ENCODE measurements at regions not wholly inside any gene's neighbourhood (a gene's known extent, or its start where the extent isn't known, plus 50 kb on each side); places are given as distances from the start of the nearest gene placed in this dataset.

DNA sequence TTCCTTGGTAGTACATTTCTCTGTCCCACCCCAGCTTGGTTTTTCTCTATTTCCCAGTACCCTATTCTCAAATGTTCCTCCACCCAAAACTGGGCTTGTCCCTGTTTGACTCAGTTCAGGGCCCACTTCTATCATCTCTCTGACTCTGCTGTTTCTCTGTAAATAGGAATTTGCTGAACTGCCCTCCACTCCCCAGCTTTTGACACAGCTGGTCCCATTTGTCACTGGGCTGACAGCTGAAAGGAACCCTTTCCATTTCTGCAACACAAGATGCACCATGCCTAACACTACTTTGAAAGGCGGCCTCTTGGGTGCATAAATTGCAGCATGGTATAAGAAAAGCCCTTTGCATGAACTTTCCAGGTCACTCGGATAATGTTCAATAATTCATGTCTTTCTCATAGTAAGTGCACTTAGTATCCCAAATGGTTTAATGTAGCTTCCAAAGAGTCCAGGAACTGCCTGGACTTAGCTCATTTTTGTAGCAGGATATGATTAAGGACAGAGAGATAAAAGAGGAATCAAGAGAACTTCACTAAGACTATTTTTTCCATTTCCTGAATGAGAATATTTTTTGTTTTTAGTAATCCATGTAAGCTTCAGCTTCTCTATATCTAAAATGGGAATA is 256.7 kb downstream of the CDH11 start:
- Histone ChIP-seq H3K27ac (ENCODE audit: low read length) (no peak overlapping the region), H3K4me1 (ENCODE audit: insufficient read depth, low read length) (no peaks in the 10 kb centered on the region), H3K36me3 (ENCODE audit: insufficient read depth, low read depth, low read length) (no peaks in the 10 kb centered on the region), H3K9ac (ENCODE audit: low read depth, low read length) (no peak overlapping the region), H3K27me3 (ENCODE audit: insufficient read depth, low read length) (no peaks in the 10 kb centered on the region), H3K9me3 (ENCODE audit: insufficient read depth, low read depth, low read length) (no peaks in the 10 kb centered on the region), H3K4me3 (ENCODE audit: low read length) (no peak overlapping the region)

DNA sequence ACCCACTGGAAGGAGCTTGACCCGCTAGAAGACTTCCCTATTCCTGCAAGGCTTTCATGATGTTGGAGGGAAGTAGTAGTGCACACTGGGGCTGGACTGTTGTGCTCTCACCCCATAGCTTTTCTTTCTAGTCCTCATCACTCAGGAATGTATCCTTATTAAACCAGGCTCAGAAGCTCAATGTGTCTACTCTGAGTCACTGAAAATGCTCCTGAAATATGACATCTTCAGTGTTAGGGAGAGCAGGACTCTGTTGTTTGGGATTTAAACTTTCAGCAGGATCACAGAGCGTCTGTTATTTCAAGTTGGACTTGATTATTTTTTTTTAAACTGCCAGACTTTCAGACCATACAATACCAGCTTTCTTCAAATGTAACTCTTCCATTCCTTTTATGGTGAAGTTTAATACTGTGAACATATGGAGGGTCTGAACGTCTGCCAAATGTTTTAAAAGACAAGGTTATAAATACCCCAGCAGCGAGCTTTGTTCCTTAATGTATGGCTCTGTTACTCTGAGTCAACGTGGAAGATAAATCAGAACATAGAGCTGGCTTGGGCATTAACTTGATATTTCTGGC is 257.5 kb downstream of the CDH11 start:
- no peak overlapping the region for H3K4me3 ChIP-seq (ENCODE audit: low read length)
- H3K36me3 ChIP-seq (ENCODE audit: insufficient read depth, low read depth, low read length) = no peaks in the 10 kb centered on the region
- H3K4me1 ChIP-seq (ENCODE audit: insufficient read depth, low read length) = no peaks in the 10 kb centered on the region
- no peaks in the 10 kb centered on the region for H3K27me3 ChIP-seq (ENCODE audit: insufficient read depth, low read length)
- H3K27ac ChIP-seq (ENCODE audit: low read length) = no peak overlapping the region
- no peaks in the 10 kb centered on the region for H3K9me3 ChIP-seq (ENCODE audit: insufficient read depth, low read depth, low read length)
- H3K9ac ChIP-seq (ENCODE audit: low read depth, low read length) = no peak overlapping the region

DNA sequence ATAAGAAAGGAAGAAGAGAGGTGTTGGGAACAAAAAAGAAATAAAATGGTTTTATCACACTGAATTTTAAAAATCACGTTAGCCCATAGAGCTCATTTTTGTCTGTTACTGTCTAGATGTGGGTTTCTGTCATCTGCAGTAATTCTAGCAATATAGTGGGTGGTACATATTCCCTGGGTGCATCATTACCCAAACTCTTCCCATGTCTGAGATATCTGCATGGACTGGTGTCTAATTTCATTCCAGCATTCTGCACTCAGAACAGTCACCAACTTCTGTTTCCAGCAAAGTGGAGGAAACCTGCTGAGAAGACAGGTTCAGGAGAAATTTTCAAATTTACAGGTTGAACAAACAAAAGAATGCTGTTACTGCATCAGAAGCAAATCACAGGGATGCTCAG is 263.8 kb downstream of the CDH11 start:
- Histone ChIP-seq H3K27me3 (ENCODE audit: insufficient read depth, low read length) (no peaks in the 10 kb centered on the region), H3K27ac (ENCODE audit: low read length) (no peak overlapping the region), H3K4me3 (ENCODE audit: low read length) (no peak overlapping the region), H3K9ac (ENCODE audit: low read depth, low read length) (no peak overlapping the region), H3K36me3 (ENCODE audit: insufficient read depth, low read depth, low read length) (no peaks in the 10 kb centered on the region), H3K9me3 (ENCODE audit: insufficient read depth, low read depth, low read length) (no peaks in the 10 kb centered on the region), H3K4me1 (ENCODE audit: insufficient read depth, low read length) (no peaks in the 10 kb centered on the region)

DNA sequence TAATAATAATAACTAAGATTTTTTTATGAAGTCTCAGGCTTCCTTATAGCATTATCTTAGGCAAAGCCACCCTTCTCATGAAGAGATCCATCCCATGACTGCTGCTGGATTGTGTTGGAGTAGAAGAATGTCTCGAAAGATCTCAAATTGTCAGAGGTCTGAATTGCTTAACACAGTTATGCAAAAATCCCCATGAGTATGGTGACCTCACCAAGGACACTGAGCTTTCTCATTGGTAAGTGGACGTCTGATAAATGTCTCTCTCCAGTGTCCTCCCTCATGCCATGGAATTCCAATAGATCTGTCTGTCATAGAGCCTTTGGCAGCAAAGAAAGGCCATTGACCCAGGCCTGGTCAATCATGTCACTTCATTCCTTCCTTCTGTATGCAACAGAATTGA is 264.5 kb downstream of the CDH11 start:
- Histone ChIP-seq H3K4me1 (ENCODE audit: insufficient read depth, low read length) (no peaks in the 10 kb centered on the region), H3K36me3 (ENCODE audit: insufficient read depth, low read depth, low read length) (no peaks in the 10 kb centered on the region), H3K27ac (ENCODE audit: low read length) (no peak overlapping the region), H3K4me3 (ENCODE audit: low read length) (no peak overlapping the region), H3K27me3 (ENCODE audit: insufficient read depth, low read length) (no peaks in the 10 kb centered on the region), H3K9me3 (ENCODE audit: insufficient read depth, low read depth, low read length) (no peaks in the 10 kb centered on the region), H3K9ac (ENCODE audit: low read depth, low read length) (no peak overlapping the region)

DNA sequence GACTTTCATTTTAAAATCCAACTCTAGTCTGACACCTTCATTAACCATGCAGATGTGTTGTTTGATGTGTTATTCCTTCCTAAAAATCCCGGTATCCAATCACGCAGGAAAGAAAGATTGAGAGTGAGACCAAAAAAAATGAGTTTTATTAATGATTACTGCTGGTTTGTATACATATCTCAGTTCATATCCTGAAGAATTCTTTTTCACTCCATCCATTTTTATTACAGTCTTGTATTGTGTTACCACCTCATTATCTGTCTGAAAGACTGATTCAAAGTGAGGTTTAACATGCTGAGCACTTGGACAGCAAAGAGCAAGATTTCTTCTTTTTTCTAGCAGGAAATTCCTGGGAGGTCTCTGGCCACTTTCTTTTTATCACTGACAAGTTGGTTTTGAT is 268.3 kb downstream of the CDH11 start:
- H3K9me3 ChIP-seq (ENCODE audit: insufficient read depth, low read depth, low read length) = no peaks in the 10 kb centered on the region
- H3K27me3 ChIP-seq (ENCODE audit: insufficient read depth, low read length) = no peaks in the 10 kb centered on the region
- H3K36me3 ChIP-seq (ENCODE audit: insufficient read depth, low read depth, low read length) = no peaks in the 10 kb centered on the region
- no peak overlapping the region for H3K4me3 ChIP-seq (ENCODE audit: low read length)
- H3K27ac ChIP-seq (ENCODE audit: low read length) = no peak overlapping the region
- H3K4me1 ChIP-seq (ENCODE audit: insufficient read depth, low read length) = no peaks in the 10 kb centered on the region
- no peak overlapping the region for H3K9ac ChIP-seq (ENCODE audit: low read depth, low read length)

DNA sequence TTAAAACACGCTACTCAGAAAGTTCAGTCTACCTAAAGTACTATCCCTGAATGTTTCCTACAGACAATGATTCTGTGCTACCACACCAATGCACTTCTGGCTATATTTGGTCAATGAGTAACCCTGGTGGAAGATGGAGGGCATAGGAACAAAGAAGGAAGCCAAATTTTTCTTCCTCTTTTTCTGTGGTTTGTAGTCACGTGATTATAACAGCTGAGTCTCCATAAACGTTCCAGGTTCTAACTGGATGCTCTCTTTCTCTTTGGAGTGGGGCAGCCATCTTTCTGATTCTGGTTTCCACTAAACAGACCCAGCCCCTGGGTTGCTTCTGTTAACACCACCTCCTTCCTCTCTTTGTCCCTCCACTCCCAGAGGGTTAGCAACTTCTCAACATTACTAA is 274.9 kb downstream of the CDH11 start:
- Histone ChIP-seq H3K9ac (ENCODE audit: low read depth, low read length) (no peak overlapping the region), H3K9me3 (ENCODE audit: insufficient read depth, low read depth, low read length) (no peaks in the 10 kb centered on the region), H3K4me1 (ENCODE audit: insufficient read depth, low read length) (no peaks in the 10 kb centered on the region), H3K27ac (ENCODE audit: low read length) (no peak overlapping the region), H3K27me3 (ENCODE audit: insufficient read depth, low read length) (no peaks in the 10 kb centered on the region), H3K4me3 (ENCODE audit: low read length) (no peak overlapping the region), H3K36me3 (ENCODE audit: insufficient read depth, low read depth, low read length) (no peaks in the 10 kb centered on the region)

DNA sequence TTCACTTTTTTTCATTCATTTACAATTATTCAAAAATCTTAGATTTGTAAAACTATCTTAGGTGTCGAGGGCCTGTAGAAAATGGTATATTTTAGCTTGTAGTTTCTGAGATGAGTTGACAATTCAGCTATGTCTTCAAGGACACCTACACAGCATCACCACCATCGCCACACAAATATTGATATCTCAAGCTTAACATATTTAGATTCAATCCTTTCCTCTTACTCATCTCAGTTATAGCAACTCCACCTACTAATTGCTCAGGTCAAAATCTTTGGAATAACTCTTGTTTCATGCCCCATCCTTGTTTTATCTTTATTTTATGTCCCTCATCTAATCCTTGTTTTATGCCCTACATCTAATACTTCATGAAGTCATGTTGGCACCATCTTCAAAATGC is 276.8 kb downstream of the CDH11 start:
- no peak overlapping the region for H3K27ac ChIP-seq (ENCODE audit: low read length)
- H3K36me3 ChIP-seq (ENCODE audit: insufficient read depth, low read depth, low read length) = no peaks in the 10 kb centered on the region
- H3K9ac ChIP-seq (ENCODE audit: low read depth, low read length) = no peak overlapping the region
- H3K27me3 ChIP-seq (ENCODE audit: insufficient read depth, low read length) = no peaks in the 10 kb centered on the region
- H3K4me3 ChIP-seq (ENCODE audit: low read length) = no peak overlapping the region
- no peaks in the 10 kb centered on the region for H3K9me3 ChIP-seq (ENCODE audit: insufficient read depth, low read depth, low read length)
- no peaks in the 10 kb centered on the region for H3K4me1 ChIP-seq (ENCODE audit: insufficient read depth, low read length)

DNA sequence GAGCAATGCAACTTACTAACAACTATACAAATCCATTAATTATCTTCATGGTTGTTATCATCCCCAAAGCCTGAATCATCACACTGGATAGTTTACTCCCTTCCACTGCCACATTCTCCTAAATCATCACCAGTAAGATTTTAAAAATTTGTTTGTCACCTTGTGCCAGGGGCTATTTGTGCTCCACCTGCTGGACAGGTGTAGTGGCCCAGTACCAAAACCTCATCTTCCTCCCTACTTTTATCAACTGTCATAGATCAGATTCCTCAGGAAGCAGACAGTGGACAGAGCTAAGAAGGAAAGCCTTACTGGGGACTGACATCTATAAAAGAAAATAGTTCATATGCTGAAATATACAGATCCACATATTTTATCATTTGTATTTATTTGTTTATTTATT is 280.4 kb downstream of the CDH11 start:
- H3K36me3 ChIP-seq (ENCODE audit: insufficient read depth, low read depth, low read length) = no peaks in the 10 kb centered on the region
- H3K27ac ChIP-seq (ENCODE audit: low read length) = no peak overlapping the region
- no peaks in the 10 kb centered on the region for H3K4me1 ChIP-seq (ENCODE audit: insufficient read depth, low read length)
- no peaks in the 10 kb centered on the region for H3K9me3 ChIP-seq (ENCODE audit: insufficient read depth, low read depth, low read length)
- H3K4me3 ChIP-seq (ENCODE audit: low read length) = no peak overlapping the region
- H3K27me3 ChIP-seq (ENCODE audit: insufficient read depth, low read length) = no peaks in the 10 kb centered on the region
- no peak overlapping the region for H3K9ac ChIP-seq (ENCODE audit: low read depth, low read length)

DNA sequence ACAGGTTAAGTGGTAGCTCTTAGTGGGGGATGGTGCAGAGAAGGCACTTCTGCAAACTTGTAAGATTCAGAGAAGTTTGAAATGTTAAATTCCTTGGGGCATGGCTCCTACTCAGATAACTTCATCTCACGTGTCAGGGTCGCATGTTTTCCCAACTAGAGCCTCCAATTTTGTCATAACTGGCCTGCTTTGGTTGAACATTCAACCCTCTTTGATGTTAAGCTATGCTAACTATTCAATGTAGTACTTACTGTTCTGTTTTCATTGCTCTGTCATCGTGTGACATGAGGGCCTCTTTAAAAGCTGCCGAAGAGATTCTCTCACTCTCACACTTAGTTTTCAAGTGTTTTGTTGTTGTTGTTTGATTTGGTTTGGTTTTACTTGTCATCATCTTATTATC is 280.8 kb downstream of the CDH11 start:
- no peaks in the 10 kb centered on the region for H3K9me3 ChIP-seq (ENCODE audit: insufficient read depth, low read depth, low read length)
- no peak overlapping the region for H3K27ac ChIP-seq (ENCODE audit: low read length)

DNA sequence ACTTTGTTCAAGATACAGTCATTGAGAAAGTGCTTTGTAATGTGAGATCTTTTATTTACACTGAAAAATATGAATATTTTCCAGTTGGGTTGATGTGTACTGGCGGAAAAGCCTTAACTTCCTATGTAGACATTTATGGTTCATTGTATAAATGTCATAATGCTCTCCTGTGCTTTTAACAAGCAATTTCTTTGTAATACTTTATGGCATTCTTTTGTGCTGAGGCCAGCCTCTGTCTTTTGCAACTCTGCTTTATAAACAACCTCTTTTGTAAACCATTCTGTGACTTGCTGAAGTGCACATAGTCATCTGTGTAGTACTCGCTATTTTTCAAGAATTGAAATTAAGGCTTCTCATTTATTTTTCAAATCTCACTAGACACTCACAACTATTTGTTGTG is 291.2 kb downstream of the CDH11 start:
- H3K4me3 ChIP-seq (ENCODE audit: low read length) = no peak overlapping the region

More for the DNA sequence above, 280.8 kb downstream of the CDH11 start:
- no peaks in the 10 kb centered on the region for H3K36me3 ChIP-seq (ENCODE audit: insufficient read depth, low read depth, low read length)
- H3K4me1 ChIP-seq (ENCODE audit: insufficient read depth, low read length) = no peaks in the 10 kb centered on the region
- no peak overlapping the region for H3K4me3 ChIP-seq (ENCODE audit: low read length)
- no peak overlapping the region for H3K9ac ChIP-seq (ENCODE audit: low read depth, low read length)
- H3K27me3 ChIP-seq (ENCODE audit: insufficient read depth, low read length) = no peaks in the 10 kb centered on the region

DNA sequence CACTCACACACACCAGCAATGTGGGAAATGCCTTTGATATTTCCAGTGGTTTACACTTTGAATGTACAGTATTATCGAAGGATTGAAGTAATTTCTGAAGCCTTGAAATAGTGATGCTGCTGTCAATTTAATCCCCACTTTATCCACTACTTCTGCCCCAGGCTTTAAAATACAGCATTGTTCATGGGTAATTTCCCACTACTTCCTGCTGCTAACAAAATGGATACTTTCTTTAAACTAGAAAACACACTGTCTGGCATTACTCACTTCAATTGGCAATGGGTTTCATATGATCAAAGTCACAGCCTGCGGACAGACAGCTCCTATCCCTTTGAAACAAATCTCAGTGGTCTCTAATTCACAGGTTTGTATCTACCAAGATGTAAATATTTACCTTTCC is 292.2 kb downstream of the CDH11 start:
- Histone ChIP-seq H3K27me3 (ENCODE audit: insufficient read depth, low read length) (no peaks in the 10 kb centered on the region; the same call in 1 of the 2 replicates), H3K4me1 (ENCODE audit: insufficient read depth, low read length) (no peaks in the 10 kb centered on the region), H3K4me3 (ENCODE audit: low read length) (no peak overlapping the region), H3K9ac (ENCODE audit: low read depth, low read length) (no peak overlapping the region), H3K27ac (ENCODE audit: low read length) (no peak overlapping the region), H3K36me3 (ENCODE audit: insufficient read depth, low read depth, low read length) (no peaks in the 10 kb centered on the region), H3K9me3 (ENCODE audit: insufficient read depth, low read depth, low read length) (peaks cover 23% of the 10 kb centered on the region)

More for the DNA sequence above, 291.2 kb downstream of the CDH11 start:
- H3K4me1 ChIP-seq (ENCODE audit: insufficient read depth, low read length) = no peaks in the 10 kb centered on the region
- H3K9me3 ChIP-seq (ENCODE audit: insufficient read depth, low read depth, low read length) = peaks cover 23% of the 10 kb centered on the region
- no peak overlapping the region for H3K27ac ChIP-seq (ENCODE audit: low read length)
- H3K27me3 ChIP-seq (ENCODE audit: insufficient read depth, low read length) = no peaks in the 10 kb centered on the region; the same call in 1 of the 2 replicates
- H3K9ac ChIP-seq (ENCODE audit: low read depth, low read length) = no peak overlapping the region
- no peaks in the 10 kb centered on the region for H3K36me3 ChIP-seq (ENCODE audit: insufficient read depth, low read depth, low read length)

DNA sequence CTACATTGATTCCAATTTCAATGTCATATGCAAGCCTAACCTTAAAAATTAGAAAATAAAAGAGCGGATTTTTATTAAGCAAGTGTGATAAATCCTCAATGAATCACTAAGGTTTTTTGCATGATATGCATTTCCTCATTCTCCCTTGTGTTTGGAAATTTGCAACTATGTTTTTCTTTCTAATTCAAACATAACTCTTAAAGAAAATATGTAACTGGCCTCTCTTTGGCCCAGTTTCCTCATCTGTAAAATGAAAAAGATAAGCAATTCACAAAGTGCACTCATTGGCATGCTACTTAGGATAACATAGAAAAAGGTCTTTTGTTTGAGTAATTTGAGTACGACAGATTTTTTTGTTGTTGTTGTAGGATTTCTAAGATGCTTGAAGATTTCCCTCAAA is 295.5 kb downstream of the CDH11 start:
- H3K27me3 ChIP-seq (ENCODE audit: insufficient read depth, low read length) = no peaks in the 10 kb centered on the region; the same call in 1 of the 2 replicates
- no peak overlapping the region for H3K27ac ChIP-seq (ENCODE audit: low read length)

More for the DNA sequence above, 295.5 kb downstream of the CDH11 start:
- Histone ChIP-seq H3K4me3 (ENCODE audit: low read length) (no peak overlapping the region), H3K36me3 (ENCODE audit: insufficient read depth, low read depth, low read length) (no peaks in the 10 kb centered on the region), H3K9ac (ENCODE audit: low read depth, low read length) (no peak overlapping the region), H3K9me3 (ENCODE audit: insufficient read depth, low read depth, low read length) (no peaks in the 10 kb centered on the region), H3K4me1 (ENCODE audit: insufficient read depth, low read length) (no peaks in the 10 kb centered on the region)

All from iPS-20b (cell line).